ENCODE measurements at regions not wholly inside any gene's neighbourhood (a gene's known extent, or its start where the extent isn't known, plus 50 kb on each side); places are given as distances from the start of the nearest gene placed in this dataset.

- TF ChIP-seq ZFP36 (IDR thresholded peaks at IDR 0.05; ENCODE audit: borderline replicate concordance, partially characterized antibody) (no peak), NR3C1 (IDR thresholded peaks at IDR 0.05) (no peak), BCL3 (IDR thresholded peaks at IDR 0.05) (no peak), MAFK (IDR thresholded peaks at IDR 0.05; ENCODE audit: partially characterized antibody) (no peak), RARB (CRISPR knock-in tag; IDR thresholded peaks at IDR 0.05) (no peak), RAD21 (conservative IDR thresholded peaks at IDR 0.05 in 1 of 2, IDR thresholded peaks at IDR 0.05 in 1 of 2) (no peak)
Measured at GRCh38 chr1:110786802-110787327, 86.1 kb upstream of the CD53 start (continued).

- FAIRE-seq (no peak), DNase-seq (ENCODE audit: low read depth in 1 of 2, low spot score in 1 of 2) (no peak), ATAC-seq (no peak)
- no peak overlapping the region for H3K4me2 ChIP-seq
- CTCF ChIA-PET, result interaction anchor here (8.0 kb wide), 1 partner anchor 21 kb away, joined by 59 read pairs; no protein-coding TSS in a partner anchor
- WGBS (ENCODE audit: missing lambda C conversion rate), result 2% methylated on average over 2 of the region's 2 CpGs
- H3K4me3 ChIP-seq, result no peak overlapping the region
- TF ChIP-seq CBX8 (IDR thresholded peaks at IDR 0.05) (no peak), CHD2 (IDR thresholded peaks at IDR 0.05; ENCODE audit: low read length, partially characterized antibody) (no peak), ESRRA (IDR thresholded peaks at IDR 0.05; ENCODE audit: borderline replicate concordance, low read length) (no peak), MAFK (IDR thresholded peaks at IDR 0.05; ENCODE audit: partially characterized antibody) (no peak), CHD4 (IDR thresholded peaks at IDR 0.05; ENCODE audit: borderline replicate concordance) (no peak), CTCF (IDR thresholded peaks at IDR 0.05) (no peak), E2F6 (IDR thresholded peaks at IDR 0.05; ENCODE audit: borderline replicate concordance, low read depth) (no peak), MYC (IDR thresholded peaks at IDR 0.05; ENCODE audit: borderline replicate concordance, low read length) (no peak), BCL3 (IDR thresholded peaks at IDR 0.05) (no peak), BHLHE40 (IDR thresholded peaks at IDR 0.05; ENCODE audit: low read depth, low read length) (no peak), GATA3 (IDR thresholded peaks at IDR 0.05; ENCODE audit: borderline replicate concordance) (no peak)
- H3K9me3 ChIP-seq, result no peaks in the 10 kb centered on the region
- POLR2A ChIA-PET, result no interaction called here
- no peak overlapping the region for H3K27ac ChIP-seq
- no peaks in the 10 kb centered on the region for H3K4me1 ChIP-seq
Measured at GRCh38 chr1:110785612-110786011, 87.3 kb upstream of the CD53 start.

GRCh38 chr1:110785055-110785454, 87.9 kb upstream of the CD53 start:
- FAIRE-seq (no peak), DNase-seq (ENCODE audit: low read depth in 1 of 2, low spot score in 1 of 2) (no peak), ATAC-seq (no peak)
- TF ChIP-seq HOXB5 (CRISPR knock-in tag; IDR thresholded peaks at IDR 0.05), result no peak
- no peak for TF ChIP-seq ATOH8 (CRISPR knock-in tag; IDR thresholded peaks at IDR 0.05; ENCODE audit: low read depth)
- TF ChIP-seq ZFP36 (IDR thresholded peaks at IDR 0.05; ENCODE audit: borderline replicate concordance, partially characterized antibody), result no peak
- H3K4me2 ChIP-seq, result no peak overlapping the region
- H3K9me3 ChIP-seq, result no peaks in the 10 kb centered on the region
- ChIA-PET CTCF (interaction anchor here (1.1 to 8.0 kb wide), 7 partner anchors 9 to 229 kb away, joined by 3 to 59 read pairs (median 5); no protein-coding TSS in a partner anchor), POLR2A (no interaction called here)
- WGBS (ENCODE audit: missing lambda C conversion rate), result 0% methylated on average over 3 of the region's 3 CpGs
- no peak overlapping the region for H3K4me3 ChIP-seq
- no peak overlapping the region for H3K27ac ChIP-seq
- no peaks in the 10 kb centered on the region for H3K4me1 ChIP-seq

Measured in A549 (cell line).